ENCODE measurements at regions not wholly inside any gene's neighbourhood (a gene's known extent, or its start where the extent isn't known, plus 50 kb on each side); places are given as distances from the start of the nearest gene placed in this dataset.

GRCh38 chr5:27706832-27707231 is 668.4 kb upstream of the CDH9 start:
- TF ChIP-seq CTCF (IDR thresholded peaks at IDR 0.05; ENCODE audit: borderline replicate concordance, extremely low read depth, low read length, poor library complexity, severe bottlenecking), result no peak
- TF ChIP-seq EZH2 (IDR thresholded peaks at IDR 0.05; ENCODE audit: borderline replicate concordance, low read depth, low read length, severe bottlenecking), result no peak

All from DND-41 (cell line).